Neural crest cell (in vitro differentiated cells): ENCODE measurements at regions not wholly inside any gene's neighbourhood (a gene's known extent, or its start where the extent isn't known, plus 50 kb on each side); places are given as distances from the start of the nearest gene placed in this dataset.

Source experiments
- DNase-seq: peaks from one replicate; pipeline ENCODE4 v3.0.0; 2021; ENCODE audit warnings: low read depth, mixed read lengths, low spot score
- H3K27ac Mint-ChIP-seq: one replicate; pipeline ENCODE4 v1.8.0; 2021; ENCODE audit warnings: mild to moderate bottlenecking, mixed read lengths; ENCODE audit not compliant: unreplicated experiment
- H3K27me3 Mint-ChIP-seq: 2 replicates; pipeline ENCODE4 v1.8.0; 2021; ENCODE audit warnings: low read depth, mild to moderate bottlenecking, mixed read lengths
- H3K36me3 Mint-ChIP-seq: 2 replicates; pipeline ENCODE4 v1.8.0; 2021; ENCODE audit warnings: low read depth, mild to moderate bottlenecking, mixed read lengths
- H3K4me1 Mint-ChIP-seq: 2 replicates; pipeline ENCODE4 v1.8.0; 2021; ENCODE audit warnings: mixed read lengths
- H3K4me3 Mint-ChIP-seq: one replicate; pipeline ENCODE4 v1.8.0; 2021; ENCODE audit warnings: mild to moderate bottlenecking, mixed read lengths
- H3K9me3 Mint-ChIP-seq: 2 replicates; pipeline ENCODE4 v1.8.0; 2021; ENCODE audit warnings: mixed read lengths
- CTCF ChIP-seq: fragments of 200-600 bp; sonication (generic); conservative IDR thresholded peaks from 2 replicates; pipeline ENCODE4 v1.5.0; 2021; ENCODE audit warnings: antibody characterized with exemption, mild to moderate bottlenecking

- DNase-seq = no peak
- Mint-ChIP-seq H3K27me3 (peaks cover 5% of the 10 kb centered on the region), H3K4me1 (peaks cover 14% of the 10 kb centered on the region), H3K9me3 (no peaks in the 10 kb centered on the region), H3K4me3 (no peak overlapping the region), H3K27ac (no peak overlapping the region), H3K36me3 (no peaks in the 10 kb centered on the region)
- no peak for TF ChIP-seq CTCF
These were observed 70.5 kb downstream of the SERPINA3 start for GRCh38 chr14:94682736-94683135.

GRCh38 chr14:94682061-94682516, 69.9 kb downstream of the SERPINA3 start:
- no peak overlapping the region for H3K4me3 Mint-ChIP-seq
- peaks cover 5% of the 10 kb centered on the region for H3K27me3 Mint-ChIP-seq
- H3K36me3 Mint-ChIP-seq = no peaks in the 10 kb centered on the region
- H3K27ac Mint-ChIP-seq = no peak overlapping the region
- no peak for TF ChIP-seq CTCF
- peaks cover 14% of the 10 kb centered on the region for H3K4me1 Mint-ChIP-seq
- no peak for DNase-seq
- no peaks in the 10 kb centered on the region for H3K9me3 Mint-ChIP-seq

GRCh38 chr14:94681300-94682060, 69.3 kb downstream of the SERPINA3 start:
- Mint-ChIP-seq H3K4me1 (peaks cover 14% of the 10 kb centered on the region), H3K27ac (no peak overlapping the region), H3K36me3 (no peaks in the 10 kb centered on the region), H3K9me3 (no peaks in the 10 kb centered on the region), H3K4me3 (no peak overlapping the region), H3K27me3 (peaks cover 5% of the 10 kb centered on the region)
- DNase-seq = no peak
- TF ChIP-seq CTCF = peak; percentile 51

- no peak for TF ChIP-seq CTCF
- no peak for DNase-seq
- Mint-ChIP-seq H3K27me3 (peaks cover 5% of the 10 kb centered on the region), H3K36me3 (no peaks in the 10 kb centered on the region), H3K4me3 (no peak overlapping the region), H3K27ac (no peak overlapping the region), H3K4me1 (peaks cover 14% of the 10 kb centered on the region), H3K9me3 (no peaks in the 10 kb centered on the region)
These were observed 68.7 kb downstream of the SERPINA3 start for GRCh38 chr14:94680862-94681288.

GRCh38 chr14:94679937-94680861, 68.0 kb downstream of the SERPINA3 start:
- peaks cover 9% of the 10 kb centered on the region for H3K27me3 Mint-ChIP-seq
- peaks cover 14% of the 10 kb centered on the region for H3K4me1 Mint-ChIP-seq
- no peak for TF ChIP-seq CTCF
- H3K4me3 Mint-ChIP-seq = no peak overlapping the region
- no peaks in the 10 kb centered on the region for H3K36me3 Mint-ChIP-seq
- no peaks in the 10 kb centered on the region for H3K9me3 Mint-ChIP-seq
- no peak for DNase-seq
- peak overlapping the region; percentile 63 for H3K27ac Mint-ChIP-seq
